ENCODE measurements at regions not wholly inside any gene's neighbourhood (a gene's known extent, or its start where the extent isn't known, plus 50 kb on each side); places are given as distances from the start of the nearest gene placed in this dataset.

GRCh38 chr9:107749787-107750444 lies 260.3 kb upstream of the KLF4 start:
- DNase-seq (ENCODE audit: low spot score in 2 of 2) (no peak), ATAC-seq (no peak)
- H3K9me3 Mint-ChIP-seq: no peaks in the 10 kb centered on the region

GRCh38 chr9:107744873-107745272 lies 255.3 kb upstream of the KLF4 start:
- ATAC-seq: no peak
- no peaks in the 10 kb centered on the region for H3K9me3 Mint-ChIP-seq
- H3K4me1 Mint-ChIP-seq: no peaks in the 10 kb centered on the region
- no peak overlapping the region for H3K4me3 Mint-ChIP-seq
- H3K36me3 Mint-ChIP-seq: no peaks in the 10 kb centered on the region
- no peak overlapping the region for H3K27ac Mint-ChIP-seq
- DNase-seq (ENCODE audit: low spot score in 2 of 2): no peak

More at GRCh38 chr9:107749787-107750444, 260.3 kb upstream of the KLF4 start:
- Mint-ChIP-seq H3K4me3 (no peak overlapping the region), H3K36me3 (no peaks in the 10 kb centered on the region), H3K27ac (no peak overlapping the region), H3K4me1 (no peaks in the 10 kb centered on the region)

- no peak for ATAC-seq
- no peak overlapping the region for H3K27ac Mint-ChIP-seq
- H3K4me1 Mint-ChIP-seq: no peaks in the 10 kb centered on the region
- H3K4me3 Mint-ChIP-seq: no peak overlapping the region
- DNase-seq (ENCODE audit: low spot score in 2 of 2): no peak
- no peaks in the 10 kb centered on the region for H3K36me3 Mint-ChIP-seq
- no peaks in the 10 kb centered on the region for H3K9me3 Mint-ChIP-seq
Measured at GRCh38 chr9:107742531-107743309, 253.2 kb upstream of the KLF4 start.

- H3K4me3 Mint-ChIP-seq: no peak overlapping the region
- no peaks in the 10 kb centered on the region for H3K4me1 Mint-ChIP-seq
- no peaks in the 10 kb centered on the region for H3K36me3 Mint-ChIP-seq
- H3K9me3 Mint-ChIP-seq: no peaks in the 10 kb centered on the region
- no peak for DNase-seq (ENCODE audit: low spot score in 2 of 2)
- ATAC-seq: no peak
- H3K27ac Mint-ChIP-seq: no peak overlapping the region
Measured at GRCh38 chr9:107740088-107740980, 250.8 kb upstream of the KLF4 start.

- Mint-ChIP-seq H3K4me3 (no peak overlapping the region), H3K4me1 (no peaks in the 10 kb centered on the region), H3K9me3 (no peaks in the 10 kb centered on the region), H3K27ac (no peak overlapping the region), H3K36me3 (no peaks in the 10 kb centered on the region)
- no peak for ATAC-seq
- DNase-seq (ENCODE audit: low spot score in 2 of 2): no peak
Measured at GRCh38 chr9:107739601-107740082, 250.1 kb upstream of the KLF4 start.

GRCh38 chr9:107738789-107739188 lies 249.2 kb upstream of the KLF4 start:
- Mint-ChIP-seq H3K4me3 (no peak overlapping the region), H3K4me1 (no peaks in the 10 kb centered on the region), H3K9me3 (no peaks in the 10 kb centered on the region), H3K27ac (no peak overlapping the region), H3K36me3 (no peaks in the 10 kb centered on the region)
- no peak for ATAC-seq
- DNase-seq (ENCODE audit: low spot score in 2 of 2): no peak

- H3K4me1 Mint-ChIP-seq: no peaks in the 10 kb centered on the region
- H3K9me3 Mint-ChIP-seq: no peaks in the 10 kb centered on the region
- H3K36me3 Mint-ChIP-seq: no peaks in the 10 kb centered on the region
- no peak overlapping the region for H3K4me3 Mint-ChIP-seq
- no peak overlapping the region for H3K27ac Mint-ChIP-seq
- ATAC-seq (no peak), DNase-seq (ENCODE audit: low spot score in 2 of 2) (no peak)
Measured at GRCh38 chr9:107737987-107738743, 248.6 kb upstream of the KLF4 start.

- no peak overlapping the region for H3K27ac Mint-ChIP-seq
Measured at GRCh38 chr9:107737610-107737986, 248.0 kb upstream of the KLF4 start.

GRCh38 chr9:107735821-107736220 lies 246.3 kb upstream of the KLF4 start:
- DNase-seq (ENCODE audit: low spot score in 2 of 2) (no peak), ATAC-seq (no peak)
- Mint-ChIP-seq H3K4me3 (no peak overlapping the region), H3K9me3 (no peaks in the 10 kb centered on the region), H3K36me3 (no peaks in the 10 kb centered on the region), H3K27ac (no peak overlapping the region), H3K4me1 (no peaks in the 10 kb centered on the region)

More at GRCh38 chr9:107737610-107737986, 248.0 kb upstream of the KLF4 start:
- H3K4me3 Mint-ChIP-seq: no peak overlapping the region
- no peaks in the 10 kb centered on the region for H3K4me1 Mint-ChIP-seq
- no peak for ATAC-seq
- H3K36me3 Mint-ChIP-seq: no peaks in the 10 kb centered on the region
- no peak for DNase-seq (ENCODE audit: low spot score in 2 of 2)
- H3K9me3 Mint-ChIP-seq: no peaks in the 10 kb centered on the region

GRCh38 chr9:107734256-107735013 lies 244.9 kb upstream of the KLF4 start:
- Mint-ChIP-seq H3K4me1 (no peaks in the 10 kb centered on the region), H3K9me3 (peaks cover 2% of the 10 kb centered on the region)
- DNase-seq (ENCODE audit: low spot score in 2 of 2): no peak

GRCh38 chr9:107733523-107733894 lies 243.9 kb upstream of the KLF4 start:
- peaks cover 3% of the 10 kb centered on the region for H3K9me3 Mint-ChIP-seq
- H3K27ac Mint-ChIP-seq: no peak overlapping the region
- H3K4me3 Mint-ChIP-seq: no peak overlapping the region
- H3K36me3 Mint-ChIP-seq: no peaks in the 10 kb centered on the region
- H3K4me1 Mint-ChIP-seq: no peaks in the 10 kb centered on the region
- ATAC-seq: no peak
- no peak for DNase-seq (ENCODE audit: low spot score in 2 of 2)

More at GRCh38 chr9:107734256-107735013, 244.9 kb upstream of the KLF4 start:
- H3K36me3 Mint-ChIP-seq: no peaks in the 10 kb centered on the region
- H3K4me3 Mint-ChIP-seq: no peak overlapping the region
- ATAC-seq: no peak
- no peak overlapping the region for H3K27ac Mint-ChIP-seq

GRCh38 chr9:107732781-107733522 lies 243.4 kb upstream of the KLF4 start:
- Mint-ChIP-seq H3K9me3 (peaks cover 3% of the 10 kb centered on the region), H3K4me1 (no peaks in the 10 kb centered on the region), H3K36me3 (no peaks in the 10 kb centered on the region), H3K4me3 (no peak overlapping the region), H3K27ac (no peak overlapping the region)
- no peak for ATAC-seq
- no peak for DNase-seq (ENCODE audit: low spot score in 2 of 2)

GRCh38 chr9:107731115-107731762 lies 241.7 kb upstream of the KLF4 start:
- Mint-ChIP-seq H3K4me3 (no peak overlapping the region), H3K36me3 (no peaks in the 10 kb centered on the region), H3K9me3 (peaks cover 10% of the 10 kb centered on the region), H3K27ac (no peak overlapping the region), H3K4me1 (no peaks in the 10 kb centered on the region)
- DNase-seq (ENCODE audit: low spot score in 2 of 2) (no peak), ATAC-seq (no peak)

Data from stimulated activated effector memory CD8-positive, alpha-beta T cell treated with anti-CD3 and anti-CD28 coated beads, Interleukin-12 subunit alpha, Interleukin-12 subunit beta, amount 100 ng/mL, for 72 hours (primary cell).